Activated CD8-positive, alpha-beta memory T cell treated with anti-CD3 and anti-CD28 coated beads, Interleukin-2, amount 50 U/mL, for 1 hour (primary cell): ENCODE measurements at regions not wholly inside any gene's neighbourhood (a gene's known extent, or its start where the extent isn't known, plus 50 kb on each side); places are given as distances from the start of the nearest gene placed in this dataset.
"Not testable (repeated sequence)": the region's sequence is repeated elsewhere in the genome, so short reads cannot be mapped to it uniquely, and the experiment has no call there.

Source experiments
- DNase-seq: peaks from one replicate; pipeline ENCODE4 v3.0.0-alpha.2; 2020; ENCODE audit errors: extremely low read depth

DNA sequence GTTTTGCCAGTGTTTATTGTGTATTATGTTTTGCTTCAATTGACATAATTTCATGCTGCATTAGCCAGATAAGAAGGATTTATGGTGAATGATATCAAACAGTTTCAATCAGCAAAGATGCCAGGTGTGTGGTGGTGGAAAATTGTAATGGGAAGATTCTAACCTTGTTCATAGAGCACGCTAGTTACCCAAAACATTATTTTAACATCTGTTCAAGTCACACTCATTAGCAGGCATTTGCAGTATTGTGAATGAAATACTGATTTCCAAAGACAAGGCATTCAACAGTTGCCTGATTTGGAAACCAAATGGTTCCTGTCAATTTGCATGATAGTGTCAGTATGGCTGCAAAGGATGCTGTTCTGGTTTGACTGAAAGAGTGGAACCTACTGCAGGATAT lies 129.7 kb downstream of the EPC1 start:
- DNase-seq, result no peak

- DNase-seq, result not testable (repeated sequence)
These were observed 133.1 kb downstream of the EPC1 start for GRCh38 chr10:32213838-32214237.

- DNase-seq, result no peak
These were observed 136.0 kb downstream of the EPC1 start for GRCh38 chr10:32211046-32211363.

DNA sequence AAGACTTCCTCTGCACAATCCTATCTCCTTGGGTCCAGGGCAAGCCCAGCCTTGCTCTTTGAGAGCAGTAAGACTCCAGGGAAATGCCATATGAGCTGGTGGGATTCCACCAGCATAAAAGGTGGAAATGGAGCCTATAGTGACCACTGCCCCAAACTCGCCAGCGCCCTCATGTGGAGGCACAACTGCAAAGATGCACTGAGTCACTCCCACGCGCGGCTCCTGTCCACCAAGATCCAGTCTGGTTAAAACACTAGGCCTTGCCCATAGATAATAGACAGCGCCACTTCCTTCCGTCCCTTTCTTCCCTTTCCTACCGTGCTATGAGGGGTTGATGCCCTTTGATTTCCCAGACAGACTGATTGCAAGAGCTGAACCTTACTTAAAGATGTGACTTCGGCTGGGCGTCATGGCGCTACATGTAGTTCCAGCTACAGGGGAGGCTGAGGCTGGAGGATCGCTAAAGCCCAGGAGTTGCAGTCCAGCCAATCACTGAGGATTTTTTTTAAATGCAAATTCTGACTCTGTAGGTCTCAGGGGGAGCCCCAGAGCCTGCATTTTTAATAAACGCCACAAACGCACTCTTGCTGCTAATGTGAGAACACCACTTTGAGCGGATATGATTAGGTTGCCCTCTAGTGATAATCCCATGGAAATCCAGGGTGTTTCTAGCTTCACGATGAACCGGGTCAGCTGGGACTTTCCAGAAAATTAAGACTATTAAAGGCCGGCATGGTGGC lies 136.5 kb downstream of the EPC1 start:
- DNase-seq, result no peak

GRCh38 chr10:32208005-32208404 lies 139.0 kb downstream of the EPC1 start:
- DNase-seq, result not testable (repeated sequence)

- DNase-seq, result peak; percentile 3
These were observed 139.4 kb downstream of the EPC1 start for GRCh38 chr10:32207544-32207943.

GRCh38 chr10:32205670-32206069 lies 141.3 kb downstream of the EPC1 start:
- no peak for DNase-seq

GRCh38 chr10:32204606-32205005 lies 142.4 kb downstream of the EPC1 start:
- no peak for DNase-seq

GRCh38 chr10:32199714-32200394 lies 143.6 kb upstream of the KIF5B start:
- no peak for DNase-seq

- no peak for DNase-seq
These were observed 141.2 kb upstream of the KIF5B start for GRCh38 chr10:32197423-32197822.

DNA sequence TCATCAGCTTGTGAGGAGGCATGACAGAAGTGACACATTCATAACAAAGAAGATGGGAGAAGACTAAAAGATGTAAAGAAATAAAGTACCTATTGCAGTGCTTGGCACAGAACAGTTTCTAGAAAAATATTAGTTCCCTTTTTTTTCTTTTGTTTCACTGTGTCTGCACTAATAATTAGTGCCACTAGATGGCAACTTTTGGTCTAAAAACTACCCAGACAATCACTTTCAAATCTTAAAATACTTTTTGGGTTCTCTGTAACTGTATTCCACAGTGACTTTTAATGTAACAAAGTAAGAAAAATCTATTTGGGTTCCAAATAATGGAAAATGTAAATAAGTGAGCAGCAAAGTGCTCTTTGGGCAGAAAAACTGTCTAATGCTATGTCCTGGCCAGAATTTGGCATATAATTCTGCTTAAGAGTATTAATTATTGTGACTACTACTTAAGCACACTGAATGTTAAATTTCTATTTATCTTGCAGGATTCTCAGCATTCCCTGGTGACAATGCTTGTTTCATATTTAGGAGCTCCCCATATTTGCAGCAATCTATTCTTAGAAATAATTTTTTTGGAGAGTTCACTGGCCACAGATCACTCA lies 134.8 kb upstream of the KIF5B start:
- DNase-seq, result no peak

DNA sequence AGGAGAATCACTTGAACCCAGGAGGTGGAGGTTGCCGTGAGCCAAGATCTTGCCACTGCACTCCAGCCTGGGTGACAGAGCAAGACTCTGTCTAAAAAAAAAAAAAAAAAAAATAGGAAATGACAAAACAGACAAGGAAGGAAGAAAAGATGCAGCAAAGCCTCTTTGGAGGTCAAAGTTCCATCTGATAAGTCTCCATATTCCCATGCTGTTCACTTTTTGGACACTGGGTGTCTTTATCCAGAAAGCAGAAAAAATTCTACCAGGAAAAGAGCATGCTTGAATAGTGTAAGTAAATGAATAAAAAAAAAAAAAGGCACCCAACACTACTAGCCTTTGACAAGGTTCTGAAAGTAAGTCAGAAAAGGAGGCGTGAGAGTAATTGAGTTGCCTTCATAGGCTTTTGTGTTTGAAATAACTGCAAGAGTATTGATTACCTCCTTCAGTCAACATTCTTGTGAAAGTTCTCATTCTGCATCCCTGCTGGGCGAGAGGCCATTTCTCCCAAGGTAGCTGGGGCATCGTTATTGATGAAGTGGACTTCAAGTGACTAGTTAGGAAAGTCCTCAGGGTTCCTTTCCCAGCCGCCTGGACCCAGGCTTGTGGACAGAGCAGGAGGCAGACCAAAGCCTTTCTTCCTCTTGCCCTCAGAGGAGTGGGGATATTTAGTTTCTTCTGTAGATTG lies 133.3 kb upstream of the KIF5B start:
- DNase-seq, result no peak

- not testable (repeated sequence) for DNase-seq
These were observed 132.4 kb upstream of the KIF5B start for GRCh38 chr10:32188601-32189000.

DNA sequence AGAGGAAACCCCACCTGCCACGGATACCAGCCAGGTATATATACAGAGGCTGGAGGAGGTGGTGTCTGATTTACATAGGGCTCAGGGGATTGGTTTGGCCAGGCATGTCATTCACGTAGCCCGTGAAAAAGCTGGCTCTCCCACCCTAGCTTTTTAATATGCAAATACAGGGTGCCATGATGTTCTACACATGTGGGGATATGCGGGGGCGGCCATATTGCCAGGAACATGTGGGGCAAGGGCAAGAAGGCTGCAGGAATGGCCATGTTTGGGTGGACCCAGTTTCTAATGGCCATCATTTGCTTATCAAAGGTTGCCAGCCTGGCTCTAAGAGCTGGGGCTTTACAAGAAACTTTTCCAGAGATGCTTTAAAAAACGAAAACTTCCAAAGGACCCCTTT lies 131.5 kb upstream of the KIF5B start:
- no peak for DNase-seq

DNA sequence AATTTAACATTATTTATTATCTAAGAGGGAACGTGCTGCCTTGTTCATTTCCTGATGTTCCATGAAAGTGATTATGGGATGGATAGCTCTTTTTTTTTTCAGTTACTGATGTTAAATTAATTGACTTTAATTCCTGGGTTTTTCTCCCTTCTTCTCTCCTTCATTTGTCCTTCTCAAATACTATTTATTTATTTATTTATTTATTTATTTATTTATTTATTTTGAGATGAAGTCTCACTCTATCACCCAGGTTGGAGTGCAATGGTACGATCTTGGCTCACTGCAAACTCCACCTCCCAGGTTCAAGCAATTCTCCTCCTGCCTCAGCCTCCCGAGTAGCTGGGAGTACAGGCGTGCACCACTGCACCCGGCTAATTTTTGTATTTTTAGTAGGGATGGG lies 127.4 kb upstream of the KIF5B start:
- DNase-seq, result not testable (repeated sequence)

GRCh38 chr10:32182476-32182875 lies 126.3 kb upstream of the KIF5B start:
- DNase-seq, result no peak

DNA sequence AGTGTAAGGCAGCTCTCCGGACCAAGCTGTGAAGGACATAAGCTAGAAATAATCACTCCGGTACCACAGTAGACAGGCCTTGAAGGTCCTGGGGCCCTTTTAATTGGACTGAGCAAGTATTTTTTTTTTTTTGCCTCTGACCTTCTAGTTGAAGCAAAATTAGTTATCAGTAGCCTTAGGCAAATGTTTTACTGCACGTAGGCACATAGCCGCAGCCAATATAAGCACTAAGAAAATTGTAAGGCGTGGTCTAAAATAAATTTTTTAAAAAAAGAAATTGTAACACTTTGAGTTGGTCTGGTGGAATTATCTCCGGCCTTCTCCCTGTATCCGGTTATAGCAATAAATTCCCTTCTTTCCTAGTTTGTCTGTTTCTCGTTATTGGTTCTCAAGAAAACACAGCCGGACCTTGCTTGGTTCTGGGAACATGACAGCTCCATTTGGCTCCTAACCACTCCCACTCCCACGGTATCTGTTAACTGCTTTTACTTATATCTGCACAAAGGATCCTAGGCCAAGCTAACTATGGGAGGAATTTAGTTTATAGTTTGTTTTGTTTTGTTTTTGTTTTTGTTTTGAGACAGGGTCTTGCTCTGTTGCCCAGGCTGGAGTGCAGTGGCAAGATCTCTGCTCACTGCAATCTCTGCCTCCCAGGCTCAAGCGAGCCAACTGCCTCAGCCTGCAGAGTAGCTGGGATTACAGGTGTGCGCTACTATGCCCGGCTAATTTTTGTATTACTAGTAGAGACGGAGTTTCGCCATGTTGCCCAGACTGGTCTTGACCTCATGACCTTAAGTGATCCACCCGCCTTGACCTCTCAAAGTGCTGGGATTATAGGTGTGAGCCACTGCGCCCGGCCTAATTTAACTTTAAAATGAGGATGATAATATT lies 124.4 kb upstream of the KIF5B start:
- DNase-seq, result no peak

DNA sequence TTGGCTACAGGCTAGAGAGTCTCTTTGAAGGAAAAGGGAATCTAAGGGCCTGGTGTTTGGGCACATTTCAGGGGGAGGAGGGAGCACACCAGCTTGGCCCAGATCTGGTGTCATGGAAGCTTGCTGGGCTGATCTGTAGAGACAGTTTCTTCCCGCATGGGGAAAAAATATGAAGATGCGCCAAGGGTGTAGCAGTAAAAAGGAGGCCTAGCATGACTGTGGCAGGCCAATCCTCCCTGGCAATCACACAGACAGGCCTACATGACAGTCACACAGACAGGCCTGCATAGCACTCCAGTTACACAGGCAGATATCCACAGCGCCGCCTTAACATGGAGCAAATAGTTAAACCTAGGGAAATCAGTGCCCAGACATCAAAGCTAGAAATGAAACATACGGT lies 123.6 kb upstream of the KIF5B start:
- no peak for DNase-seq

DNA sequence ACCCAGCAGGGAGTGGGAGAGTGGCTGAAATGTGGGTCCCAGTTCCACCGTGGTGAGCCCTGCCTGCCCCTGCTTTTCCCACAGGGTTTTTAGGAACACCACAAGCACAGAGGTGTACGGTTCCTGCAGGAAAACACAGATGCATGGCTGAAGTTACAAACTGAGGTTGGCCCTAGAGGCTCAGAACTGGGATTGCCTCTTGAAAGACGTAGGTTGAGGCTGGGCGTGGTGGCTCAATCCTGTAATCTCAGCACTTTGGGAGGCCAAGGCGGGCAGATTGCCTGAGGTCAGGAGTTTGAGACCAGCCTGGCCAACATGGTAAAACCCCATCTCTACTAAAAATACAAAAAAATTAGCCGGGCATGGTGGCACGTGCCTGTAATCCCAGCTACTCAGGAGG lies 121.4 kb upstream of the KIF5B start:
- not testable (repeated sequence) for DNase-seq

GRCh38 chr10:32175629-32176028 lies 119.4 kb upstream of the KIF5B start:
- no peak for DNase-seq

GRCh38 chr10:32174349-32174893 lies 118.2 kb upstream of the KIF5B start:
- DNase-seq, result no peak
